Right cardiac atrium (tissue), 5 donors: ENCODE measurements at regions not wholly inside any gene's neighbourhood (a gene's known extent, or its start where the extent isn't known, plus 50 kb on each side); places are given as distances from the start of the nearest gene placed in this dataset.
"Not testable (repeated sequence)": the region's sequence is repeated elsewhere in the genome, so short reads cannot be mapped to it uniquely, and the experiment has no call there.

Experiments
- ATAC-seq, 2 donors: fragments of 200-7000 bp; cut with Tn5 transposase; one replicate each; pipeline versions ENCODE4 v1.8.0 to v1.9.1; 2020; ENCODE audit warnings: moderate library complexity in 2 of 2, mild to moderate bottlenecking in 1 of 2
- DNase-seq, 3 donors: peaks; one replicate each; pipeline ENCODE4 v3.0.0-alpha.2; 2020
- H3K27ac ChIP-seq: one replicate; pipeline ENCODE4 v1.5.1; 2013; ENCODE audit warnings: mild to moderate bottlenecking, low read length, control low read depth, moderate library complexity
- H3K27me3 ChIP-seq: one replicate; pipeline ENCODE4 v1.6.1; 2013; ENCODE audit not compliant: control insufficient read depth, insufficient read depth
- H3K4me1 ChIP-seq: one replicate; pipeline ENCODE4 v1.6.1; 2013; ENCODE audit warnings: low read length; ENCODE audit not compliant: control insufficient read depth, insufficient read depth
- H3K4me3 ChIP-seq: one replicate; pipeline ENCODE4 v1.5.1; 2013; ENCODE audit warnings: low read length, control low read depth
- H3K9me3 ChIP-seq: one replicate; pipeline ENCODE4 v1.6.1; 2013; ENCODE audit warnings: low read length; ENCODE audit not compliant: control insufficient read depth
- WGBS: extraction: QIAGEN DNeasy Blood & Tissue Kit; methylation state at CpG from one replicate; pipeline ENCODE4 v1.1.7; 2013; 5-methylcytosine and 5-hydroxymethylcytosine counted together
- intact Hi-C, 4 donors: fragments of 100-400 bp; cut with DNase I; formaldehyde crosslinking; loops; one replicate each; pipeline versions ENCODE4 v1.11.0 to v1.14.0; 2022 to 2023
- donor health status: healthy with polysubstance abuse.
- donor health status: DM: no; HTN: yes; CAD: no.
- donor health status: DM: no; HTN: no; CAD: no.
- donor health status: DM: no; HTN: yes; CAD: no; lungs with severe emphysema.
- donor health status: DM: yes; HTN: yes; CAD: no.

- H3K9me3 ChIP-seq: no peaks in the 10 kb centered on the region
- DNase-seq (no peak), ATAC-seq (no peak)
- no peaks in the 10 kb centered on the region for H3K4me1 ChIP-seq
- no peak overlapping the region for H3K4me3 ChIP-seq
- H3K27me3 ChIP-seq: no peaks in the 10 kb centered on the region
- intact Hi-C loops: no loop called here
- H3K27ac ChIP-seq: no peak overlapping the region
Measured at GRCh38 chr7:17105701-17106100, 192.8 kb upstream of the AHR start.

GRCh38 chr7:17108049-17108584, 190.3 kb upstream of the AHR start:
- intact Hi-C loops: no loop called here
- H3K4me3 ChIP-seq: no peak overlapping the region
- H3K4me1 ChIP-seq: no peaks in the 10 kb centered on the region
- WGBS: 94% methylated on average over 2 of the region's 2 CpGs
- no peaks in the 10 kb centered on the region for H3K9me3 ChIP-seq
- no peak overlapping the region for H3K27ac ChIP-seq
- no peaks in the 10 kb centered on the region for H3K27me3 ChIP-seq
- ATAC-seq (no peak), DNase-seq (no peak)

GRCh38 chr7:17109020-17109419, 189.4 kb upstream of the AHR start:
- no peak for ATAC-seq
- H3K4me1 ChIP-seq: no peaks in the 10 kb centered on the region
- 41% methylated on average over 2 of the region's 2 CpGs for WGBS

GRCh38 chr7:17113770-17114169, 184.7 kb upstream of the AHR start:
- H3K27ac ChIP-seq, intact Hi-C loops, H3K27me3 ChIP-seq, ATAC-seq, H3K9me3 ChIP-seq, H3K4me3 ChIP-seq, H3K4me1 ChIP-seq, DNase-seq: not testable (repeated sequence)
- 93% methylated on average over 2 of the region's 2 CpGs for WGBS

More at GRCh38 chr7:17109020-17109419, 189.4 kb upstream of the AHR start:
- Histone ChIP-seq H3K4me3 (no peak overlapping the region), H3K9me3 (no peaks in the 10 kb centered on the region), H3K27ac (no peak overlapping the region), H3K27me3 (no peaks in the 10 kb centered on the region)
- intact Hi-C loops: no loop called here
- DNase-seq: no peak

- Histone ChIP-seq H3K4me1 (no peaks in the 10 kb centered on the region), H3K4me3 (no peak overlapping the region), H3K27ac (no peak overlapping the region), H3K27me3 (no peaks in the 10 kb centered on the region), H3K9me3 (no peaks in the 10 kb centered on the region)
- 92% methylated on average over 3 of the region's 3 CpGs for WGBS
- intact Hi-C loops: no loop called here
- no peak for DNase-seq
- ATAC-seq: no peak
Measured at GRCh38 chr7:17118412-17118811, 180.0 kb upstream of the AHR start.

GRCh38 chr7:17120756-17121155, 177.7 kb upstream of the AHR start:
- no peak overlapping the region for H3K4me3 ChIP-seq
- H3K9me3 ChIP-seq: no peaks in the 10 kb centered on the region
- intact Hi-C loops: no loop called here
- 94% methylated on average over 2 of the region's 2 CpGs for WGBS
- H3K27me3 ChIP-seq: no peaks in the 10 kb centered on the region
- no peak for DNase-seq
- no peak for ATAC-seq
- no peaks in the 10 kb centered on the region for H3K4me1 ChIP-seq
- no peak overlapping the region for H3K27ac ChIP-seq

- H3K4me1 ChIP-seq: no peaks in the 10 kb centered on the region
- H3K27ac ChIP-seq: no peak overlapping the region
- WGBS: 98% methylated on average over 1 of the region's 1 CpG
- H3K27me3 ChIP-seq: no peaks in the 10 kb centered on the region
- no peaks in the 10 kb centered on the region for H3K9me3 ChIP-seq
- ATAC-seq: no peak
- intact Hi-C loops: no loop called here
- no peak overlapping the region for H3K4me3 ChIP-seq
- DNase-seq: no peak
Measured at GRCh38 chr7:17121671-17122070, 176.8 kb upstream of the AHR start.

GRCh38 chr7:17123020-17123419, 175.4 kb upstream of the AHR start:
- no peak overlapping the region for H3K27ac ChIP-seq
- ATAC-seq: no peak
- H3K4me3 ChIP-seq: no peak overlapping the region
- no peaks in the 10 kb centered on the region for H3K9me3 ChIP-seq
- no peaks in the 10 kb centered on the region for H3K4me1 ChIP-seq
- 66% methylated on average over 4 of the region's 4 CpGs for whole genome bisulfite sequencing
- intact Hi-C loops: no loop called here
- H3K27me3 ChIP-seq: no peaks in the 10 kb centered on the region
- DNase-seq: no peak

GRCh38 chr7:17126413-17127268, 171.8 kb upstream of the AHR start:
- no peak for ATAC-seq
- intact Hi-C loops: no loop called here

GRCh38 chr7:17129218-17129617, 169.2 kb upstream of the AHR start:
- Histone ChIP-seq H3K4me1 (no peaks in the 10 kb centered on the region), H3K27ac (no peak overlapping the region), H3K27me3 (no peaks in the 10 kb centered on the region), H3K9me3 (no peaks in the 10 kb centered on the region), H3K4me3 (no peak overlapping the region)
- 86% methylated on average over 2 of the region's 2 CpGs for WGBS
- ATAC-seq: no peak
- intact Hi-C loops: no loop called here
- no peak for DNase-seq

More at GRCh38 chr7:17126413-17127268, 171.8 kb upstream of the AHR start:
- Histone ChIP-seq H3K4me1 (no peaks in the 10 kb centered on the region), H3K27me3 (no peaks in the 10 kb centered on the region), H3K4me3 (no peak overlapping the region), H3K9me3 (no peaks in the 10 kb centered on the region), H3K27ac (no peak overlapping the region)
- no peak for DNase-seq
- 82% methylated on average over 3 of the region's 3 CpGs for WGBS

GRCh38 chr7:17130281-17131059, 168.0 kb upstream of the AHR start:
- no peak for DNase-seq
- H3K4me3 ChIP-seq: peak overlapping the region; percentile 43
- no peaks in the 10 kb centered on the region for H3K4me1 ChIP-seq
- H3K27me3 ChIP-seq: no peaks in the 10 kb centered on the region
- intact Hi-C loops: no loop called here
- WGBS: 28% methylated on average over 5 of the region's 5 CpGs
- no peaks in the 10 kb centered on the region for H3K9me3 ChIP-seq
- no peak overlapping the region for H3K27ac ChIP-seq
- ATAC-seq: peak; percentile 58 to 74
